HG03575 (cell line): ENCODE measurements at regions not wholly inside any gene's neighbourhood (a gene's known extent, or its start where the extent isn't known, plus 50 kb on each side); places are given as distances from the start of the nearest gene placed in this dataset.

Experiments used
- ATAC-seq: cut with Tn5 transposase; IDR thresholded peaks from one replicate; pipeline ENCODE4 v1.9.1; 2021; ENCODE audit not compliant: unreplicated experiment, insufficient number of reproducible peaks, low FRiP score; ENCODE audit errors: extremely low read depth

DNA sequence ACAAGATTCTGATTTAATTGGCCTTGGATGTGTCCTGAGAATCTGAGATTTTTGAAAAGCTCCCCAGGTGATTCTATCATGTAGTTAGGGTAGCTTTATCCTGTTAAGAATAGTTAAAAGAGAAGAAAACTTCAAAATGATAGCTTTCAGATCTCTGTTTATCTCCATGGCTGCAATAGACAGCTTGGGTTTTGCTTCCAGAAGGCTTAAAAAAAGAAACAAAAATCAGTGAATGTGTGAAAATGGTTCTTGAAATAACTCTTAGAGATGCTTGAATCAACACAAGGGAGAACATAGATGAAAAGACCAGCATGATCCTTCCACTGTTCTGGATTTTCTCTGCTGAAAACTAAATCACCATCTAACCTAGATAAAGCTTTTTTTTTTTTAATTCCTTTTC is 60.8 kb upstream of the TMC3 start:
- no peak for ATAC-seq

GRCh38 chr15:81433462-81433861 is 59.4 kb upstream of the TMC3 start:
- ATAC-seq: no peak

GRCh38 chr15:81432179-81432578 is 58.2 kb upstream of the TMC3 start:
- no peak for ATAC-seq

DNA sequence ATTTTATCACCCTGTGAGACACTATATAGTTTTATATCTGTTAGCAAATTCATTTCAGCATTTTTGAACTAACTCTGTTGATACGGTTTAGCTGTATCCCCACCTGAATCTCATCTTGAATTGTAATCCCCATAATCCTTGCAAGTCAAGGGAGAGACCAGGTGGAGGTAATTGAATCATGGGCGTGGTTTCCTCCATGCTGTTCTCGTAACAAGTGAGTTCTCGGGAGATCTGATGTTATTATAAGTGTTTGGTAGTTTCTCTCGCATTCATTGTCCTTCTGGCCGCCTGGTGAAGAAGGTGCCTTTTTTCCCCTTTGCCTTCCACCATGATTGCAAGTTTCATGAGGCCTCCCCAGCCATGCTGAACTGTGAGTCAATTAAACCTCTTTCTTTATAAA is 53.2 kb upstream of the TMC3 start:
- ATAC-seq: no peak

- ATAC-seq: no peak
Measured at GRCh38 chr15:81425905-81426304, 51.9 kb upstream of the TMC3 start.
